Endothelial cell of umbilical vein (primary cell): ENCODE measurements at regions not wholly inside any gene's neighbourhood (a gene's known extent, or its start where the extent isn't known, plus 50 kb on each side); places are given as distances from the start of the nearest gene placed in this dataset.

Experiments used
- BruUV-seq: library from RNA; stranded (reverse); fragments of 400-500 nt; replicated peaks from 2 replicates; lab custom pipeline; 2021; lab: Mats Ljungman, UMichigan
- CTCF ChIA-PET: fragments of 300-600, 350-600 bp; sonication (Branson Sonifier 250); formaldehyde crosslinking; loops from one replicate; lab custom pipeline; 2021; ENCODE audit warnings: antibody characterized with exemption, inconsistent platforms; lab: Charles Lee
- POLR2A ChIA-PET: fragments of 300-600, 350-600 bp; sonication (Branson Sonifier 250); formaldehyde crosslinking; loops from one replicate; lab custom pipeline; 2021; ENCODE audit warnings: antibody characterized with exemption, inconsistent platforms; lab: Charles Lee
- DNase-seq: peaks from one replicate; pipeline ENCODE4 v3.0.0-alpha.2; 2011; ENCODE audit warnings: low read depth, low spot score
- FAIRE-seq: peaks from 2 replicates; lab custom pipeline; 2011; peaks lifted over from hg19 to GRCh38; lab: Jason Lieb, UNC
- H2AFZ ChIP-seq: 2 replicates; pipeline ENCODE4 v1.6.0; 2012; ENCODE audit warnings: low read depth, low read length, control low read depth, inconsistent platforms
- H3K27ac ChIP-seq: 2 replicates; pipeline ENCODE4 v1.5.1; 2011; ENCODE audit warnings: low read depth, mild to moderate bottlenecking, control low read depth, low read length, moderate library complexity; ENCODE audit not compliant: insufficient read depth
- H3K27me3 ChIP-seq, 2 experiments: 2 replicates each; pipeline versions ENCODE4 v1.6.0 to v1.6.1; 2011; ENCODE audit warnings: low read length in 2 of 2, mixed read lengths in 1 of 2; ENCODE audit not compliant: control insufficient read depth in 2 of 2, insufficient read depth in 2 of 2
- H3K36me3 ChIP-seq, 2 experiments: 2 replicates in 1 of 2; 3 replicates in 1 of 2; pipeline ENCODE4 v1.5.1; 2011; ENCODE audit warnings: low read length in 2 of 2, mild to moderate bottlenecking in 1 of 2, moderate library complexity in 1 of 2; ENCODE audit not compliant: control insufficient read depth in 2 of 2, insufficient read depth in 2 of 2; ENCODE audit errors: extremely low read depth in 1 of 2
- H3K4me1 ChIP-seq: 3 replicates; pipeline ENCODE4 v1.5.1; 2011; ENCODE audit warnings: mild to moderate bottlenecking, low read length; ENCODE audit not compliant: control insufficient read depth, insufficient read depth; ENCODE audit errors: extremely low read depth
- H3K4me2 ChIP-seq: 2 replicates; pipeline ENCODE4 v1.6.1; 2011; ENCODE audit warnings: low read length, control low read depth, mixed read lengths; ENCODE audit not compliant: insufficient read depth
- H3K4me3 ChIP-seq, 3 experiments: fragments of 200-600 bp in 1 of 3; sonication (generic), shearing (Covaris generic) in 1 of 3; replicated peaks in 1 of 3; 2 replicates each; pipeline ENCODE4 v1.5.1; 2011 to 2016; ENCODE audit warnings: control low read depth in 3 of 3, low read length in 3 of 3, mild to moderate bottlenecking in 2 of 3, inconsistent platforms in 1 of 3, low read depth in 1 of 3, moderate library complexity in 1 of 3; ENCODE audit not compliant: insufficient read depth in 1 of 3
- H3K79me2 ChIP-seq: 2 replicates; pipeline ENCODE4 v1.6.0; 2012; ENCODE audit warnings: low read length, inconsistent platforms; ENCODE audit not compliant: control insufficient read depth, insufficient read depth
- H3K9ac ChIP-seq: replicated peaks from 2 replicates; pipeline ENCODE3; 2011; ENCODE audit warnings: low read length, control low read depth; ENCODE audit not compliant: insufficient read depth; ENCODE audit errors: extremely low read depth
- H3K9me1 ChIP-seq: replicated peaks from 3 replicates; pipeline ENCODE4 v1.6.0; 2011; ENCODE audit warnings: mild to moderate bottlenecking, low read length; ENCODE audit not compliant: control insufficient read depth, insufficient read depth; ENCODE audit errors: extremely low read depth
- H3K9me3 ChIP-seq: replicated peaks from 2 replicates; pipeline ENCODE4 v1.5.1; 2012; ENCODE audit warnings: low read length, inconsistent platforms; ENCODE audit not compliant: control insufficient read depth, insufficient read depth
- H4K20me1 ChIP-seq: replicated peaks from 2 replicates; pipeline ENCODE3; 2011; ENCODE audit warnings: mild to moderate bottlenecking, low read length; ENCODE audit not compliant: control insufficient read depth, insufficient read depth; ENCODE audit errors: extremely low read depth
- EZH2 ChIP-seq: IDR thresholded peaks from 2 replicates; pipeline ENCODE4 v1.6.1; 2012; ENCODE audit warnings: borderline replicate concordance, low read depth, mild to moderate bottlenecking, moderate library complexity, low read length, inconsistent platforms; ENCODE audit not compliant: severe bottlenecking
- FOS ChIP-seq: IDR thresholded peaks from 2 replicates; pipeline ENCODE4 v1.6.1; 2011; ENCODE audit warnings: mild to moderate bottlenecking, low read length, moderate library complexity, borderline replicate concordance; ENCODE audit not compliant: insufficient read depth
- GATA2 ChIP-seq: IDR thresholded peaks from 2 replicates; pipeline ENCODE4 v1.7.0; 2011; ENCODE audit warnings: low read depth, mild to moderate bottlenecking, moderate library complexity, mixed read lengths, low read length; ENCODE audit not compliant: insufficient read length, insufficient read depth
- JUN ChIP-seq: IDR thresholded peaks from 2 replicates; pipeline ENCODE4 v1.6.1; 2011; ENCODE audit warnings: borderline replicate concordance, low read depth; ENCODE audit not compliant: insufficient read length, insufficient read depth
- MYC ChIP-seq: IDR thresholded peaks from one replicate; pipeline ENCODE4 v1.6.1; 2011; ENCODE audit warnings: mild to moderate bottlenecking, low read depth, low read length
- POLR2A ChIP-seq: IDR thresholded peaks from 2 replicates; pipeline ENCODE4 v1.6.1; 2012; ENCODE audit warnings: low read depth, mild to moderate bottlenecking, control low read depth, low read length
- POLR2AphosphoS5 ChIP-seq: IDR thresholded peaks from 2 replicates; pipeline ENCODE4 v1.6.1; 2012; ENCODE audit warnings: low read depth, mild to moderate bottlenecking, control low read depth, low read length, moderate library complexity; ENCODE audit not compliant: insufficient read depth
- dilution Hi-C: fragments of 300-500 bp; cut with MboI; formaldehyde crosslinking; loops from one replicate; pipeline ENCODE4 v1.15.0; 2019; ENCODE audit warnings: low sequenced_read_pairs; ENCODE audit not compliant: extremely low pct_ligation_motif_present
- intact Hi-C: fragments of 100-400 bp; cut with micrococcal nuclease; formaldehyde crosslinking; loops from one replicate; pipeline ENCODE4 v1.10.0; 2022
- TF ChIP-seq, protein P1 (sequence below), 2 donors: IDR thresholded peaks; 1 replicate in 1 of 2; 2 replicates in 1 of 2; pipeline ENCODE4 v1.5.1; 2011; ENCODE audit warnings: low read length in 2 of 2, mild to moderate bottlenecking in 2 of 2, moderate library complexity in 2 of 2, control low read depth in 1 of 2, inconsistent platforms in 1 of 2, low read depth in 1 of 2; ENCODE audit not compliant: insufficient read depth in 1 of 2; ENCODE audit errors: extremely low read depth in 1 of 2
- TF ChIP-seq, protein P2 (sequence below): IDR thresholded peaks from 2 replicates; pipeline ENCODE4 v1.6.1; 2011; ENCODE audit not compliant: insufficient read depth, insufficient read length

DNA sequence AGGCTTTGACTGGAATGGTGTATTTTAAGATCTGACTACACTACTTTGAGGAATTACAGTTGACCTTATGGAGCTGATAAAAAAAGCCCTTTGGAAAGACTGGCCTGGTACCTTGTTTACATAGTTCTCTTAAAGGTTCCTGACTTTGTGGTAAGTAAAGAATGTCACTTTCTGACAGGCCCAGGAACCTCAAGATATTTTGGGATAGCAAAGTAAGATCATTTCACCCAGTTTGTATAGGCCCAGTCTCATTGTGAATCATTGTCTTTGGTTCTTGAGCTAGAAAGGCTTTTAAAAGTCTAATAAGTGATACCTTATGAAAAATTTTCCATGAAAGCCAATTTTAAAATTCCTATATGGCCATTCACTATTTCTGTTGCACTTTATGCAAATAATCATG, 316.3 kb upstream of the LRRTM4 start:
- no peaks in the 10 kb centered on the region for H3K4me1 ChIP-seq
- no TSS peak for BruUV-seq
- dilution Hi-C loops (no loop called here), intact Hi-C loops (no loop called here)
- FAIRE-seq, result no peak
- no peak overlapping the region for H3K4me3 ChIP-seq
- H3K9me3 ChIP-seq, result peaks cover 2% of the 10 kb centered on the region
- no peak overlapping the region for H3K27ac ChIP-seq
- CTCF ChIA-PET, result no interaction called here
- no peak overlapping the region for H3K9ac ChIP-seq
- no peak for DNase-seq
- H3K27me3 ChIP-seq, result no peaks in the 10 kb centered on the region
- no peaks in the 10 kb centered on the region for H3K36me3 ChIP-seq
- no peaks in the 10 kb centered on the region for H3K79me2 ChIP-seq
- no peaks in the 10 kb centered on the region for H3K9me1 ChIP-seq
- POLR2A ChIA-PET, result no interaction called here
- no peak overlapping the region for H2AFZ ChIP-seq
- H4K20me1 ChIP-seq, result no peaks in the 10 kb centered on the region
- TF ChIP-seq, protein P1, sequence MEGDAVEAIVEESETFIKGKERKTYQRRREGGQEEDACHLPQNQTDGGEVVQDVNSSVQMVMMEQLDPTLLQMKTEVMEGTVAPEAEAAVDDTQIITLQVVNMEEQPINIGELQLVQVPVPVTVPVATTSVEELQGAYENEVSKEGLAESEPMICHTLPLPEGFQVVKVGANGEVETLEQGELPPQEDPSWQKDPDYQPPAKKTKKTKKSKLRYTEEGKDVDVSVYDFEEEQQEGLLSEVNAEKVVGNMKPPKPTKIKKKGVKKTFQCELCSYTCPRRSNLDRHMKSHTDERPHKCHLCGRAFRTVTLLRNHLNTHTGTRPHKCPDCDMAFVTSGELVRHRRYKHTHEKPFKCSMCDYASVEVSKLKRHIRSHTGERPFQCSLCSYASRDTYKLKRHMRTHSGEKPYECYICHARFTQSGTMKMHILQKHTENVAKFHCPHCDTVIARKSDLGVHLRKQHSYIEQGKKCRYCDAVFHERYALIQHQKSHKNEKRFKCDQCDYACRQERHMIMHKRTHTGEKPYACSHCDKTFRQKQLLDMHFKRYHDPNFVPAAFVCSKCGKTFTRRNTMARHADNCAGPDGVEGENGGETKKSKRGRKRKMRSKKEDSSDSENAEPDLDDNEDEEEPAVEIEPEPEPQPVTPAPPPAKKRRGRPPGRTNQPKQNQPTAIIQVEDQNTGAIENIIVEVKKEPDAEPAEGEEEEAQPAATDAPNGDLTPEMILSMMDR (IDR thresholded peaks at IDR 0.05; ENCODE audit: extremely low read depth in 1 of 2, insufficient read depth in 1 of 2, low read depth in 1 of 2, low read length in 2 of 2), result no peak
- TF ChIP-seq JUN (no peak), FOS (no peak), POLR2AphosphoS5 (no peak), MYC (no peak), EZH2 (no peak), GATA2 (no peak), POLR2A (no peak)
- TF ChIP-seq, protein P2, sequence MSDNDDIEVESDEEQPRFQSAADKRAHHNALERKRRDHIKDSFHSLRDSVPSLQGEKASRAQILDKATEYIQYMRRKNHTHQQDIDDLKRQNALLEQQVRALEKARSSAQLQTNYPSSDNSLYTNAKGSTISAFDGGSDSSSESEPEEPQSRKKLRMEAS, result no peak
- no peak overlapping the region for H3K4me2 ChIP-seq
